DOHH2 (cell line): ENCODE measurements at regions not wholly inside any gene's neighbourhood (a gene's known extent, or its start where the extent isn't known, plus 50 kb on each side); places are given as distances from the start of the nearest gene placed in this dataset.

Experiments used
- EZH2phosphoT487 ChIP-seq: fragments of 200-600 bp; sonication (generic); IDR thresholded peaks from 2 replicates; pipeline ENCODE4 v1.6.1; 2017; ENCODE audit warnings: borderline replicate concordance, mild to moderate bottlenecking, antibody characterized with exemption, low read length, moderate library complexity, mixed read lengths
- TF ChIP-seq, protein P1 (sequence below): fragments of 200-600 bp; sonication (generic); IDR thresholded peaks from one replicate; pipeline ENCODE4 v1.5.1; 2014; ENCODE audit warnings: antibody characterized with exemption, mild to moderate bottlenecking, low read depth, low read length; ENCODE audit not compliant: poor library complexity, severe bottlenecking

DNA sequence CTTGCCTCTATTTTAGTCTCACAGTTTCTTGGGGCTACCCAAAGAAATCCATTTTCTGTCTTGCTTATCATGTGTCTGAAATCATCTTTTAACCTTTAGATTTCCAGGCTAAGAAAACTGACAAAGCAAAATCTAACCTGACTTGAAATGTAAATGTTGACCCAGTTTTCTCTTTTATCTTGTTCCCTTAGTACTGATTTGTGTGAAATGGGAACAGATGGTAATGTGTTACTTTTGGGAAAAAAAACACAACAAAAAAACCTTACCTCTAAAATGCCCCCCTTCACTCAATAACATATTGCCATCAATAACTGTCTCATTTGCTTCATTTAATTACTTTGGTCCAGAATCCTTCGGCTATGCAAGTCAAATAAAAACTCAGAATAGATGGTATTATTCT, 383.2 kb upstream of the DCN start:
- TF ChIP-seq, protein P1, sequence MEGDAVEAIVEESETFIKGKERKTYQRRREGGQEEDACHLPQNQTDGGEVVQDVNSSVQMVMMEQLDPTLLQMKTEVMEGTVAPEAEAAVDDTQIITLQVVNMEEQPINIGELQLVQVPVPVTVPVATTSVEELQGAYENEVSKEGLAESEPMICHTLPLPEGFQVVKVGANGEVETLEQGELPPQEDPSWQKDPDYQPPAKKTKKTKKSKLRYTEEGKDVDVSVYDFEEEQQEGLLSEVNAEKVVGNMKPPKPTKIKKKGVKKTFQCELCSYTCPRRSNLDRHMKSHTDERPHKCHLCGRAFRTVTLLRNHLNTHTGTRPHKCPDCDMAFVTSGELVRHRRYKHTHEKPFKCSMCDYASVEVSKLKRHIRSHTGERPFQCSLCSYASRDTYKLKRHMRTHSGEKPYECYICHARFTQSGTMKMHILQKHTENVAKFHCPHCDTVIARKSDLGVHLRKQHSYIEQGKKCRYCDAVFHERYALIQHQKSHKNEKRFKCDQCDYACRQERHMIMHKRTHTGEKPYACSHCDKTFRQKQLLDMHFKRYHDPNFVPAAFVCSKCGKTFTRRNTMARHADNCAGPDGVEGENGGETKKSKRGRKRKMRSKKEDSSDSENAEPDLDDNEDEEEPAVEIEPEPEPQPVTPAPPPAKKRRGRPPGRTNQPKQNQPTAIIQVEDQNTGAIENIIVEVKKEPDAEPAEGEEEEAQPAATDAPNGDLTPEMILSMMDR, result no peak
- TF ChIP-seq EZH2phosphoT487, result no peak
